Liver (tissue), 8 donors: ENCODE measurements at regions not wholly inside any gene's neighbourhood (a gene's known extent, or its start where the extent isn't known, plus 50 kb on each side); places are given as distances from the start of the nearest gene placed in this dataset.

ENCODE experiments used
- DNase-seq: peaks from one replicate; pipeline ENCODE4 v3.0.0-alpha.2; 2017; ENCODE audit warnings: low spot score
- H3K27ac ChIP-seq, 2 donors: one replicate each; pipeline ENCODE4 v1.7.0; 2013; ENCODE audit warnings: inconsistent platforms in 2 of 2, low read length in 2 of 2, control low read depth in 1 of 2, low read depth in 1 of 2, mild to moderate bottlenecking in 1 of 2
- H3K27me3 ChIP-seq, 4 donors: one replicate each; pipeline versions ENCODE4 v1.6.1 to v1.7.0; 2013; ENCODE audit warnings: low read length in 3 of 4, inconsistent platforms in 1 of 4, mild to moderate bottlenecking in 1 of 4, moderate library complexity in 1 of 4; ENCODE audit not compliant: control insufficient read depth in 4 of 4, insufficient read depth in 4 of 4
- H3K36me3 ChIP-seq, 4 donors: one replicate each; pipeline versions ENCODE4 v1.6.1 to v1.7.0; 2013; ENCODE audit warnings: low read length in 3 of 4, mild to moderate bottlenecking in 3 of 4, low read depth in 1 of 4, moderate library complexity in 1 of 4; ENCODE audit not compliant: control insufficient read depth in 4 of 4, insufficient read depth in 3 of 4
- H3K4me1 ChIP-seq, 4 donors: one replicate each; pipeline versions ENCODE4 v1.6.1 to v1.7.0; 2013; ENCODE audit warnings: low read length in 3 of 4, mild to moderate bottlenecking in 3 of 4, moderate library complexity in 1 of 4; ENCODE audit not compliant: control insufficient read depth in 4 of 4, insufficient read depth in 4 of 4
- H3K4me3 ChIP-seq, 3 donors: one replicate each; pipeline versions ENCODE4 v1.6.1 to v1.7.0; 2013; ENCODE audit warnings: low read length in 3 of 3, control low read depth in 1 of 3, low read depth in 1 of 3, mild to moderate bottlenecking in 1 of 3
- H3K9ac ChIP-seq, 2 donors: one replicate each; pipeline ENCODE4 v1.7.0; 2013; ENCODE audit warnings: low read length in 2 of 2, mild to moderate bottlenecking in 2 of 2, moderate library complexity in 2 of 2, control low read depth in 1 of 2, low read depth in 1 of 2
- H3K9me3 ChIP-seq, 4 donors: one replicate each; pipeline versions ENCODE4 v1.6.1 to v1.7.0; 2013; ENCODE audit warnings: low read length in 3 of 4; ENCODE audit not compliant: control insufficient read depth in 4 of 4
- ATF3 ChIP-seq: IDR thresholded peaks from 2 replicates; pipeline ENCODE4 v1.6.1; 2016; ENCODE audit warnings: antibody characterized with exemption
- CTCF ChIP-seq: fragments of 150-350 bp; IDR thresholded peaks from 2 replicates; pipeline ENCODE4 v1.5.1; 2017; ENCODE audit warnings: improper control_type of control experiment, low read depth, low read length; ENCODE audit not compliant: missing input control
- EGR1 ChIP-seq, 2 donors: IDR thresholded peaks; 2 replicates each; pipeline ENCODE4 v1.6.1; 2016 to 2018; ENCODE audit warnings: antibody characterized with exemption in 2 of 2, low read depth in 2 of 2
- FOXA1 ChIP-seq: IDR thresholded peaks from 2 replicates; pipeline ENCODE4 v1.6.1; 2016; ENCODE audit warnings: antibody characterized with exemption
- FOXA2 ChIP-seq: IDR thresholded peaks from 2 replicates; pipeline ENCODE4 v1.6.1; 2016; ENCODE audit warnings: antibody characterized with exemption
- GABPA ChIP-seq, 2 donors: IDR thresholded peaks in 1 of 2; conservative IDR thresholded peaks in 1 of 2; 2 replicates each; pipeline ENCODE4 v1.6.1; 2016; ENCODE audit warnings: antibody characterized with exemption in 2 of 2, mild to moderate bottlenecking in 1 of 2, moderate library complexity in 1 of 2
- HNF4A ChIP-seq, 2 donors: conservative IDR thresholded peaks; 2 replicates each; pipeline ENCODE4 v1.6.1; 2016; ENCODE audit warnings: antibody characterized with exemption in 2 of 2, mild to moderate bottlenecking in 2 of 2
- HNF4G ChIP-seq: IDR thresholded peaks from 2 replicates; pipeline ENCODE4 v1.6.1; 2016; ENCODE audit warnings: antibody characterized with exemption
- JUND ChIP-seq, 2 donors: IDR thresholded peaks; 2 replicates each; pipeline ENCODE4 v1.6.1; 2016; ENCODE audit warnings: antibody characterized with exemption in 2 of 2
- NR2F2 ChIP-seq: IDR thresholded peaks from 2 replicates; pipeline ENCODE4 v1.6.1; 2016; ENCODE audit warnings: antibody characterized with exemption
- REST ChIP-seq: IDR thresholded peaks from 2 replicates; pipeline ENCODE4 v1.6.1; 2016; ENCODE audit warnings: antibody characterized with exemption, mild to moderate bottlenecking
- RXRA ChIP-seq, 2 donors: IDR thresholded peaks; 2 replicates each; pipeline ENCODE4 v1.6.1; 2017 to 2018; ENCODE audit warnings: antibody characterized with exemption in 2 of 2, mild to moderate bottlenecking in 1 of 2
- SP1 ChIP-seq: IDR thresholded peaks from 2 replicates; pipeline ENCODE4 v1.6.1; 2018; ENCODE audit warnings: antibody characterized with exemption, mild to moderate bottlenecking
- TAF1 ChIP-seq: conservative IDR thresholded peaks from 2 replicates; pipeline ENCODE4 v1.6.1; 2016; ENCODE audit warnings: antibody characterized with exemption, mild to moderate bottlenecking
- YY1 ChIP-seq: IDR thresholded peaks from 2 replicates; pipeline ENCODE4 v1.6.1; 2016; ENCODE audit warnings: antibody characterized with exemption, mild to moderate bottlenecking
- WGBS: extraction: QIAGEN DNeasy Blood & Tissue Kit; methylation state at CpG from one replicate; pipeline ENCODE4 v1.1.7; 2013; 5-methylcytosine and 5-hydroxymethylcytosine counted together
- donor health status: healthy.
- donor health status: healthy.
- donor health status: healthy.
- donor health status: healthy.
- donor health status: healthy.

DNA sequence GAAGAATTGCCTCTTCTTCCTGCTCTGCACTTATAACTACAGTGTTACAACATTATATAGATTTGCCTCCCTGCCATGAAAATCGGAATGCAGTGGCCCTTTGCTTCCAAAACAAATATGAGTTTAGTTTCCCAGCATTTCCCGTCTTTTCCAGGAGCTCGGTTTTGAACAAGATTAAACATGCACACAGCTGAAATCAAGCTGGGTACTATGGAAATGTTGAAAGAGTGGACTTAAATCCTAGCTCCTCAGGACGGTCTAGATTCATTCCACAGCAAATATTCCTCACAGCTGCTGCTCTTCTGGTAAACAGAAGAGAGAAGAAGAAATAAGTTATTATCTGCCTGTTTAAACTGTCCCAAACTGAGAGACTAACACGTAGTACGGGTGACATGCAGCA is 161.4 kb downstream of the PIK3R1 start:
- DNase-seq: no peak
- H3K4me3 ChIP-seq: no peak overlapping the region
- H3K27ac ChIP-seq: no peak overlapping the region
- H3K36me3 ChIP-seq: no peaks in the 10 kb centered on the region
- H3K9ac ChIP-seq: no peak overlapping the region
- WGBS: 69% methylated on average over 6 of the region's 6 CpGs
- no peak for TF ChIP-seq ATF3
- TF ChIP-seq HNF4G: no peak
- no peak for TF ChIP-seq FOXA2
- TF ChIP-seq YY1: no peak
- TF ChIP-seq NR2F2: no peak
- TF ChIP-seq JUND (IDR thresholded peaks at IDR 0.05): no peak
- no peak for TF ChIP-seq GABPA (IDR thresholded peaks at IDR 0.05 in 1 of 2, conservative IDR thresholded peaks at IDR 0.05 in 1 of 2)
- no peak for TF ChIP-seq REST
- no peak for TF ChIP-seq RXRA (IDR thresholded peaks at IDR 0.05)
- TF ChIP-seq TAF1: no peak
- H3K27me3 ChIP-seq: no peaks in the 10 kb centered on the region
- H3K9me3 ChIP-seq: no peaks in the 10 kb centered on the region
- H3K4me1 ChIP-seq: no peaks in the 10 kb centered on the region

DNA sequence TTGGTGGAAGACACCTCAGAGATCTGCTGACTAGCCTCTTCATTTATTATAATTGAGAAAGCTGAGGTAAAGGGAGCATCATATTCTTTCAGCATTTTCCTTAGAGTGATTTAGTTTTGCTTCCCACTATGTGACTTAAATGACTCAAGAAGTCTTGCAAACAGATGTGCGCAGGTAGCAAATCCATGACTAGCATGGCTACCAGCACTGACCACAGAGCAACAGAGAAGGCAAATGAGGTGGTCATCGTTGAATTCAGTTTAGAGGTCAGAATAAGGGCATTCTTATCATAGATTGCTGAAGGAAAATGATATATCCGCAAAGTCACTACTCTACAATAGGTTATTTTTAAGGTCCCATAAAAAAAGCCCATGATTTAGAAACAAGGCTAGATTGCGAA is 162.2 kb downstream of the PIK3R1 start:
- Histone ChIP-seq H3K4me1 (no peaks in the 10 kb centered on the region), H3K4me3 (no peak overlapping the region), H3K36me3 (no peaks in the 10 kb centered on the region), H3K9ac (no peak overlapping the region), H3K27me3 (no peaks in the 10 kb centered on the region), H3K27ac (no peak overlapping the region), H3K9me3 (no peaks in the 10 kb centered on the region)
- DNase-seq: no peak
- 96% methylated on average over 4 of the region's 4 CpGs for WGBS
- TF ChIP-seq REST (no peak), ATF3 (no peak), FOXA2 (no peak), HNF4G (no peak), YY1 (no peak), TAF1 (no peak), GABPA (IDR thresholded peaks at IDR 0.05 in 1 of 2, conservative IDR thresholded peaks at IDR 0.05 in 1 of 2) (no peak), RXRA (IDR thresholded peaks at IDR 0.05) (no peak), JUND (IDR thresholded peaks at IDR 0.05) (no peak), SP1 (no peak), HNF4A (conservative IDR thresholded peaks at IDR 0.05) (no peak), FOXA1 (no peak), EGR1 (IDR thresholded peaks at IDR 0.05; ENCODE audit: low read depth in 2 of 2) (no peak), CTCF (no peak)
